ENCODE measurements at regions not wholly inside any gene's neighbourhood (a gene's known extent, or its start where the extent isn't known, plus 50 kb on each side); places are given as distances from the start of the nearest gene placed in this dataset.

- TF ChIP-seq POLR2A (IDR thresholded peaks at IDR 0.05; ENCODE audit: low read length) (no peak), GATA1 (IDR thresholded peaks at IDR 0.05; ENCODE audit: low read depth, low read length) (no peak)
Observed at GRCh38 chr18:22641958-22642357, 224.2 kb upstream of the CTAGE1 start.

Data from erythroblast (primary cell).